K562 (cell line): ENCODE measurements at regions not wholly inside any gene's neighbourhood (a gene's known extent, or its start where the extent isn't known, plus 50 kb on each side); places are given as distances from the start of the nearest gene placed in this dataset.
A peak's percentile ranks its signal among the peaks of the same experiment; 100 is the strongest.

Experiments used
- ATAC-seq: fragments of 200-7000 bp; cut with Tn5 transposase; 3 replicates; pipeline ENCODE4 v1.9.1; 2020; ENCODE audit warnings: moderate library complexity
- BruUV-seq: library from RNA; stranded (reverse); fragments of 400-500 nt; replicated peaks from 2 replicates; lab custom pipeline; 2021; lab: Mats Ljungman, UMichigan
- CTCF ChIA-PET: fragments of 300-600 bp; formaldehyde crosslinking; extraction: SDS; loops from one replicate; lab custom pipeline; 2021; ENCODE audit warnings: low intra/inter-chr PET ratio; lab: Yijun Ruan, JAX
- POLR2A ChIA-PET: fragments of 300-600, 350-650 bp; sonication (Branson Sonifier 250); formaldehyde crosslinking; extraction: SDS; loops from one replicate; lab custom pipeline; 2021; ENCODE audit warnings: antibody characterized with exemption, inconsistent platforms; lab: Yijun Ruan, JAX
- DNase-seq, 4 experiments: peaks; one replicate each; pipeline versions ENCODE4 v3.0.0 to v3.0.0-alpha.2; 2011 to 2018; ENCODE audit warnings: low spot score in 3 of 4, mixed read lengths in 3 of 4; ENCODE audit errors: extremely low read depth in 1 of 4
- FAIRE-seq: peaks from 2 replicates; lab custom pipeline; 2011; peaks lifted over from hg19 to GRCh38; lab: Jason Lieb, UNC
- H2AFZ ChIP-seq: 2 replicates; pipeline ENCODE4 v1.6.0; 2011; ENCODE audit warnings: low read depth, low read length, control low read depth, inconsistent platforms
- H3K27ac ChIP-seq: fragments of 200-600 bp; 3 replicates; pipeline ENCODE4 v1.8.0; 2011; ENCODE audit warnings: low read depth, mild to moderate bottlenecking, control low read depth, inconsistent platforms, low read length, moderate library complexity, mixed read lengths; ENCODE audit errors: extremely low read depth
- H3K27me3 ChIP-seq, 2 experiments: fragments of 300-600 bp in 1 of 2; 2 replicates in 1 of 2; 3 replicates in 1 of 2; pipeline versions ENCODE4 v1.6.0 to v1.8.0; 2011; ENCODE audit warnings: inconsistent platforms in 2 of 2, low read length in 2 of 2, mild to moderate bottlenecking in 1 of 2, mixed read lengths in 1 of 2, moderate library complexity in 1 of 2; ENCODE audit not compliant: control insufficient read depth in 2 of 2, insufficient read depth in 2 of 2
- H3K36me3 ChIP-seq: fragments of 300-600 bp; 3 replicates; pipeline ENCODE4 v1.8.0; 2011; ENCODE audit warnings: mild to moderate bottlenecking, low read length, inconsistent platforms; ENCODE audit not compliant: control insufficient read depth, insufficient read depth
- H3K4me1 ChIP-seq, 2 experiments: fragments of 200-600 bp in 1 of 2; replicated peaks in 1 of 2; 2 replicates in 1 of 2; 3 replicates in 1 of 2; pipeline versions ENCODE4 v1.5.1 to v1.8.0; 2011; ENCODE audit warnings: inconsistent platforms in 2 of 2, low read length in 2 of 2, mild to moderate bottlenecking in 1 of 2, mixed read lengths in 1 of 2, moderate library complexity in 1 of 2; ENCODE audit not compliant: control insufficient read depth in 2 of 2, insufficient read depth in 2 of 2
- H3K4me2 ChIP-seq: 2 replicates; pipeline ENCODE4 v1.6.1; 2011; ENCODE audit warnings: low read length, control low read depth, inconsistent platforms, mixed read lengths; ENCODE audit not compliant: insufficient read depth
- H3K4me3 ChIP-seq: fragments of 200-600 bp; sonication (generic), shearing (Covaris generic); 2 replicates; pipeline ENCODE4 v1.5.1; 2016; ENCODE audit warnings: control low read depth, inconsistent platforms
- H3K79me2 ChIP-seq: fragments of 200-600 bp; 3 replicates; pipeline ENCODE4 v1.8.0; 2011; ENCODE audit warnings: low read length, inconsistent platforms; ENCODE audit not compliant: control insufficient read depth, insufficient read depth
- H3K9ac ChIP-seq, 2 experiments: 2 replicates each; pipeline versions ENCODE4 v1.6.0 to v1.6.1; 2011; ENCODE audit warnings: low read depth in 2 of 2, low read length in 2 of 2, control low read depth in 1 of 2, inconsistent platforms in 1 of 2, mild to moderate bottlenecking in 1 of 2, mixed read lengths in 1 of 2; ENCODE audit not compliant: insufficient read depth in 1 of 2
- H3K9me1 ChIP-seq: one replicate; pipeline ENCODE4 v1.6.0; 2011; ENCODE audit warnings: inconsistent platforms, mild to moderate bottlenecking, low read length, moderate library complexity; ENCODE audit not compliant: control insufficient read depth, insufficient read depth
- H3K9me3 ChIP-seq: replicated peaks from 2 replicates; pipeline ENCODE4 v1.5.1; 2011; ENCODE audit warnings: low read depth, low read length, inconsistent platforms; ENCODE audit not compliant: control insufficient read depth, insufficient read depth
- H4K20me1 ChIP-seq: replicated peaks from 2 replicates; pipeline ENCODE4 v1.6.1; 2011; ENCODE audit warnings: low read length, inconsistent platforms, mixed read lengths; ENCODE audit not compliant: control insufficient read depth, insufficient read depth
- BMI1 ChIP-seq: fragments of 150-350 bp; IDR thresholded peaks from 2 replicates; pipeline ENCODE4 v1.6.1; 2014; ENCODE audit warnings: low read length
- CHCHD3 ChIP-seq: fragments of 250-450 bp; sonication (Bioruptor Pico); IDR thresholded peaks from 2 replicates; pipeline ENCODE4 v2.1.2; 2022; ENCODE audit warnings: mild to moderate bottlenecking
- CSDE1 ChIP-seq, 2 experiments: fragments of 450-650 bp; IDR thresholded peaks; 2 replicates each; pipeline ENCODE4 v1.6.1; 2016; ENCODE audit warnings: mild to moderate bottlenecking in 1 of 2
- GATAD2A ChIP-seq: fragments of 450-650 bp; IDR thresholded peaks from 2 replicates; pipeline ENCODE4 v1.6.1; 2017
- HNRNPUL1 ChIP-seq: fragments of 200-400 bp; formaldehyde crosslinking; IDR thresholded peaks from 2 replicates; pipeline ENCODE4 v1.6.1; 2017; ENCODE audit warnings: low read length
- IRF1 ChIP-seq: sonication (generic); formaldehyde crosslinking; IDR thresholded peaks from 2 replicates; pipeline ENCODE4 v1.8.0; 2022; ENCODE audit warnings: missing genetic modification reagents, mild to moderate bottlenecking, borderline replicate concordance
- JUND ChIP-seq, 2 experiments: IDR thresholded peaks; 2 replicates in 1 of 2; 3 replicates in 1 of 2; pipeline ENCODE4 v1.6.1; 2011; ENCODE audit warnings: borderline replicate concordance in 2 of 2, low read depth in 2 of 2, low read length in 2 of 2, improper control_type of control experiment in 1 of 2, missing biosample characterization in 1 of 2, missing genetic modification characterization in 1 of 2, missing genetic modification reagents in 1 of 2
- MXD1 ChIP-seq: fragments of 250-450 bp; sonication (Bioruptor Pico); IDR thresholded peaks from 2 replicates; pipeline ENCODE4 v1.8.0; 2021; ENCODE audit warnings: borderline replicate concordance, mild to moderate bottlenecking, moderate library complexity; ENCODE audit not compliant: poor library complexity, severe bottlenecking
- MYNN ChIP-seq, 2 experiments: sonication (generic); formaldehyde crosslinking in 1 of 2; IDR thresholded peaks; 2 replicates each; pipeline versions ENCODE4 v1.5.0 to v1.6.1; 2016 to 2020; ENCODE audit warnings: antibody characterized with exemption in 1 of 2, missing genetic modification reagents in 1 of 2
- SMAD3 ChIP-seq: fragments of 450-650 bp; formaldehyde crosslinking; conservative IDR thresholded peaks from 2 replicates; pipeline ENCODE4 v1.4.0; 2020; ENCODE audit warnings: mild to moderate bottlenecking
- TCFL5 ChIP-seq: fragments of 250-450 bp; sonication (Bioruptor Pico); conservative IDR thresholded peaks from 2 replicates; pipeline ENCODE4 v1.6.1; 2021; ENCODE audit warnings: mild to moderate bottlenecking, moderate library complexity, matching md5 sums
- TRIM28 ChIP-seq: fragments of 450-650 bp; IDR thresholded peaks from 2 replicates; pipeline ENCODE4 v1.6.1; 2017
- ZNF175 ChIP-seq: fragments of 200-800 bp; sonication (Bioruptor generic); IDR thresholded peaks from 2 replicates; pipeline ENCODE4 v1.6.1; 2016; ENCODE audit warnings: low read depth, mild to moderate bottlenecking, missing genetic modification characterization, missing compliant biosample characterization
- ZNF589 ChIP-seq: fragments of 200-800 bp; sonication (Bioruptor generic); IDR thresholded peaks from 2 replicates; pipeline ENCODE4 v1.6.1; 2016; ENCODE audit warnings: low read depth, missing genetic modification characterization, missing compliant biosample characterization
- WGBS: fragments of 100-300 bp; shearing (Covaris generic); methylation state at CpG from one replicate; pipeline ENCODE4 v1.1.6; 2016; ENCODE audit warnings: low coverage, mixed read lengths; ENCODE audit not compliant: insufficient coverage; ENCODE audit errors: missing lambda C conversion rate; 5-methylcytosine and 5-hydroxymethylcytosine counted together
- in situ Hi-C: fragments of 300-500 bp; cut with MboI; formaldehyde crosslinking; loops from 4 replicates; pipeline ENCODE4 v1.15.0; 2018; ENCODE audit warnings: inconsistent platforms, mixed read lengths
- intact Hi-C: fragments of 100-400 bp; cut with micrococcal nuclease; formaldehyde crosslinking; loops from 2 replicates; pipeline ENCODE4 v1.14.2; 2022
- TF ChIP-seq, protein P1 (sequence below): fragments of 250-450 bp; sonication (Bioruptor Pico); IDR thresholded peaks from 2 replicates; pipeline ENCODE4 v1.6.1; 2021; ENCODE audit warnings: mild to moderate bottlenecking
- TF ChIP-seq, protein P2 (sequence below): IDR thresholded peaks from 3 replicates; pipeline ENCODE4 v1.6.1; 2011; ENCODE audit warnings: borderline replicate concordance, mild to moderate bottlenecking, moderate library complexity; ENCODE audit not compliant: insufficient read length; ENCODE audit errors: extremely low read depth

DNA sequence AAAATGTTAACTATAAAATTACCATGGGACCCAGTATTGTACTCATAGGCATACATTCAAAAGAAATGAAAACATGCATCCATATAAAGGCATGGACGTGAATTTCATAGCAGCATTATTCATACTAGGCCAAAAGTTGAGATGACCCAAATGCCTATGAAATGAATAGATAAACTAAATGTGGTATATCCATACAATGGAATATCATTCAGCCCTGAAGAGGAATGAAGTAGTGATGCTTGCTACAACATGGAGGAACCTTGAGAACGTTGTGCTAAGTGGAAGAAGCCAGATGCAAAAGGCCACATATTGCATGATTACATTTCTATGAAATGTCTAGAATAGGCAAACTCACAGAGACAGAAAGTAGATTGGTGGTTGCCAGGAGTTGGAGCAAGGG, 127.1 kb upstream of the IPO9 start (continued):
- TF ChIP-seq TRIM28, result peak; percentile 39; the same call in 1 of the 2 replicates

DNA sequence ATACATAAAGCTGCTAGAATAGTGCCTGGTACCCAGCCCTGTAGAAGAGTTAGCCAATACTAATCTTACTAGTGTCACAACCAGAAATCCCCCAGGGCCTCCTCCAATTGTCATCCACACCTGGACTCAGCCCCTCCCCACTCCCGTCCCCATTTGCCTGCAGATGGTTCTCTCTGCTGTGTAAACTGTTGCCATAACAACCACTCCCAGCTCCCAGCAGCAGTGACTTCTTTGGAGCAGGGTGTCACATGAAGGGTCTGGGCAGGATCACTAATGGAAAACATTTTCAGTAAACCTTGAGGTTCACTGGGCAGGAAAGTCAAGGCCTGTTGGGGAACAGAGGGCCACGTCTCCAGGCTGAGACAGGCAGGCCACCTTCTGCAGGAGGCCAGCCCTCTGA, 126.0 kb upstream of the IPO9 start:
- no peak overlapping the region for H3K4me3 ChIP-seq
- no peaks in the 10 kb centered on the region for H3K79me2 ChIP-seq
- no peak overlapping the region for H3K9ac ChIP-seq
- H3K9me3 ChIP-seq, result 0 out of 2 replicates have a peak, but pooled peaks cover 2% of the 10 kb centered on the region
- H3K27ac ChIP-seq, result no peak overlapping the region
- in situ Hi-C loops, result no loop called here
- POLR2A ChIA-PET, result interaction anchor here (0.6 to 1.6 kb wide), 9 partner anchors 10 to 243 kb away, joined by 3 to 5 read pairs (median 3); no protein-coding TSS in a partner anchor
- H2AFZ ChIP-seq, result peak overlapping the region; percentile 74; the same call in 1 of the 2 replicates
- H3K4me1 ChIP-seq, result peaks cover 11 to 20% of the 10 kb centered on the region in 2 experiments
- H3K27me3 ChIP-seq, result no peaks in the 10 kb centered on the region
- 33% methylated on average over 2 of the region's 2 CpGs for WGBS
- H3K4me2 ChIP-seq, result no peak overlapping the region
- CTCF ChIA-PET, result interaction anchor here (0.5 to 7.0 kb wide), 3 partner anchors 112 to 172 kb away, joined by 4 to 138 read pairs (median 27); no protein-coding TSS in a partner anchor
- no peak for FAIRE-seq
- no peaks in the 10 kb centered on the region for H4K20me1 ChIP-seq
- BruUV-seq, result no TSS peak
- intact Hi-C loops, result loop anchor here (2.0 kb wide), 1 partner anchor 46 kb away; no protein-coding TSS in a partner anchor
- ATAC-seq, result peak; percentile 4
- no peaks in the 10 kb centered on the region for H3K9me1 ChIP-seq
- peak; percentile 27 to 48 (median 35) for DNase-seq
- H3K36me3 ChIP-seq, result no peaks in the 10 kb centered on the region
- TF ChIP-seq MXD1 (CRISPR knock-in tag), result no peak
- no peak for TF ChIP-seq IRF1
- peak; percentile 71 for TF ChIP-seq BMI1
- no peak for TF ChIP-seq CHCHD3
- no peak for TF ChIP-seq GATAD2A
- TF ChIP-seq, protein P1, sequence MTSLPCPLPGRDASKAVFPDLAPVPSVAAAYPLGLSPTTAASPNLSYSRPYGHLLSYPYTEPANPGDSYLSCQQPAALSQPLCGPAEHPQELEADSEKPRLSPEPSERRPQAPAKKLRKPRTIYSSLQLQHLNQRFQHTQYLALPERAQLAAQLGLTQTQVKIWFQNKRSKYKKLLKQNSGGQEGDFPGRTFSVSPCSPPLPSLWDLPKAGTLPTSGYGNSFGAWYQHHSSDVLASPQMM, result no peak
- no peak for TF ChIP-seq HNRNPUL1
- TF ChIP-seq, protein P2, sequence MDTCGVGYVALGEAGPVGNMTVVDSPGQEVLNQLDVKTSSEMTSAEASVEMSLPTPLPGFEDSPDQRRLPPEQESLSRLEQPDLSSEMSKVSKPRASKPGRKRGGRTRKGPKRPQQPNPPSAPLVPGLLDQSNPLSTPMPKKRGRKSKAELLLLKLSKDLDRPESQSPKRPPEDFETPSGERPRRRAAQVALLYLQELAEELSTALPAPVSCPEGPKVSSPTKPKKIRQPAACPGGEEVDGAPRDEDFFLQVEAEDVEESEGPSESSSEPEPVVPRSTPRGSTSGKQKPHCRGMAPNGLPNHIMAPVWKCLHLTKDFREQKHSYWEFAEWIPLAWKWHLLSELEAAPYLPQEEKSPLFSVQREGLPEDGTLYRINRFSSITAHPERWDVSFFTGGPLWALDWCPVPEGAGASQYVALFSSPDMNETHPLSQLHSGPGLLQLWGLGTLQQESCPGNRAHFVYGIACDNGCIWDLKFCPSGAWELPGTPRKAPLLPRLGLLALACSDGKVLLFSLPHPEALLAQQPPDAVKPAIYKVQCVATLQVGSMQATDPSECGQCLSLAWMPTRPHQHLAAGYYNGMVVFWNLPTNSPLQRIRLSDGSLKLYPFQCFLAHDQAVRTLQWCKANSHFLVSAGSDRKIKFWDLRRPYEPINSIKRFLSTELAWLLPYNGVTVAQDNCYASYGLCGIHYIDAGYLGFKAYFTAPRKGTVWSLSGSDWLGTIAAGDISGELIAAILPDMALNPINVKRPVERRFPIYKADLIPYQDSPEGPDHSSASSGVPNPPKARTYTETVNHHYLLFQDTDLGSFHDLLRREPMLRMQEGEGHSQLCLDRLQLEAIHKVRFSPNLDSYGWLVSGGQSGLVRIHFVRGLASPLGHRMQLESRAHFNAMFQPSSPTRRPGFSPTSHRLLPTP, result no peak
- TF ChIP-seq TCFL5, result no peak
- peak; percentile 90; the same call in 1 of the 2 replicates for TF ChIP-seq MYNN (IDR thresholded peaks at IDR 0.05)
- peak; percentile 68; the same call in 1 of the 2 replicates for TF ChIP-seq MYNN (CRISPR knock-in tag; IDR thresholded peaks at IDR 0.05)
- no peak for TF ChIP-seq SMAD3 (CRISPR knock-in tag)
- no peak for TF ChIP-seq JUND (IDR thresholded peaks at IDR 0.05; ENCODE audit: borderline replicate concordance, low read depth, low read length)
- TF ChIP-seq JUND (tag; IDR thresholded peaks at IDR 0.05; ENCODE audit: borderline replicate concordance, low read depth, low read length), result no peak
- TF ChIP-seq CSDE1 (IDR thresholded peaks at IDR 0.05), result peak in 1 of 2 experiments; percentile 61; a peak in 1 of 4 replicates
- no peak for TF ChIP-seq ZNF175 (CRISPR knock-in tag)
- 0 out of 2 replicates have a peak, but pooled peaks have one; percentile 27 for TF ChIP-seq ZNF589
